ENCODE measurements at regions not wholly inside any gene's neighbourhood (a gene's known extent, or its start where the extent isn't known, plus 50 kb on each side); places are given as distances from the start of the nearest gene placed in this dataset.

- no peaks in the 10 kb centered on the region for H3K79me2 ChIP-seq (ENCODE audit: control insufficient read depth, insufficient read depth, low read length)
- FAIRE-seq: no peak
- DNase-seq (ENCODE audit: low read depth, low spot score): no peak
These were observed 783.8 kb downstream of the SORCS1 start for GRCh38 chr10:106380706-106381105.

GRCh38 chr10:106378251-106378650, 786.3 kb downstream of the SORCS1 start:
- H3K4me2 ChIP-seq (ENCODE audit: control insufficient read depth, extremely low read depth, insufficient read depth, low read depth, low read length): no peak overlapping the region
- H3K9me3 ChIP-seq (ENCODE audit: control insufficient read depth, low read depth, low read length): no peaks in the 10 kb centered on the region
- H3K4me1 ChIP-seq (ENCODE audit: control insufficient read depth, extremely low read depth, insufficient read depth, low read length): no peaks in the 10 kb centered on the region
- no peaks in the 10 kb centered on the region for H3K36me3 ChIP-seq (ENCODE audit: control insufficient read depth in 2 of 2, extremely low read depth in 1 of 2, insufficient read depth in 2 of 2, low read length in 2 of 2)
- no peaks in the 10 kb centered on the region for H3K27me3 ChIP-seq (ENCODE audit: control insufficient read depth, extremely low read depth, insufficient read depth, low read length)
- no peak overlapping the region for H3K27ac ChIP-seq (ENCODE audit: control insufficient read depth, insufficient read depth, low read length)
- no peak overlapping the region for H2AFZ ChIP-seq (ENCODE audit: control insufficient read depth, low read length)
- TF ChIP-seq EZH2 (IDR thresholded peaks at IDR 0.05; ENCODE audit: low read length): no peak
- no peak for TF ChIP-seq CTCF (optimal IDR thresholded peaks at IDR 0.05 in 1 of 3, IDR thresholded peaks at IDR 0.05 in 1 of 3, conservative IDR thresholded peaks at IDR 0.05 in 1 of 3; ENCODE audit: extremely low read depth in 1 of 3, insufficient read depth in 2 of 3, low read length in 3 of 3)
- no peaks in the 10 kb centered on the region for H3K79me2 ChIP-seq (ENCODE audit: control insufficient read depth, insufficient read depth, low read length)
- FAIRE-seq (no peak), DNase-seq (ENCODE audit: low read depth, low spot score) (no peak)
- H4K20me1 ChIP-seq (ENCODE audit: control insufficient read depth, extremely low read depth, insufficient read depth, low read length): no peaks in the 10 kb centered on the region
- no peak overlapping the region for H3K9ac ChIP-seq (ENCODE audit: control insufficient read depth, extremely low read depth, insufficient read depth, low read length)
- dilution Hi-C loops (cut with MboI; ENCODE audit: extremely low pct_ligation_motif_present, low sequenced_read_pairs): no loop called here
- no peak overlapping the region for H3K4me3 ChIP-seq (ENCODE audit: control insufficient read depth in 2 of 3, extremely low read depth in 1 of 3, insufficient read depth in 2 of 3, low read depth in 1 of 3, low read length in 3 of 3)
- H3K9me1 ChIP-seq (ENCODE audit: control insufficient read depth, extremely low read depth, insufficient read depth, low read length): no peaks in the 10 kb centered on the region

More at GRCh38 chr10:106380706-106381105, 783.8 kb downstream of the SORCS1 start:
- Histone ChIP-seq H2AFZ (ENCODE audit: control insufficient read depth, low read length) (no peak overlapping the region), H3K4me1 (ENCODE audit: control insufficient read depth, extremely low read depth, insufficient read depth, low read length) (no peaks in the 10 kb centered on the region), H4K20me1 (ENCODE audit: control insufficient read depth, extremely low read depth, insufficient read depth, low read length) (no peaks in the 10 kb centered on the region), H3K9ac (ENCODE audit: control insufficient read depth, extremely low read depth, insufficient read depth, low read length) (no peak overlapping the region), H3K9me1 (ENCODE audit: control insufficient read depth, extremely low read depth, insufficient read depth, low read length) (no peaks in the 10 kb centered on the region), H3K27ac (ENCODE audit: control insufficient read depth, insufficient read depth, low read length) (no peak overlapping the region), H3K9me3 (ENCODE audit: control insufficient read depth, low read depth, low read length) (no peaks in the 10 kb centered on the region), H3K4me2 (ENCODE audit: control insufficient read depth, extremely low read depth, insufficient read depth, low read depth, low read length) (no peak overlapping the region), H3K4me3 (ENCODE audit: control insufficient read depth in 2 of 3, extremely low read depth in 1 of 3, insufficient read depth in 2 of 3, low read depth in 1 of 3, low read length in 3 of 3) (no peak overlapping the region), H3K27me3 (ENCODE audit: control insufficient read depth, extremely low read depth, insufficient read depth, low read length) (no peaks in the 10 kb centered on the region), H3K36me3 (ENCODE audit: control insufficient read depth in 2 of 2, extremely low read depth in 1 of 2, insufficient read depth in 2 of 2, low read length in 2 of 2) (no peaks in the 10 kb centered on the region)
- dilution Hi-C loops (cut with MboI; ENCODE audit: extremely low pct_ligation_motif_present, low sequenced_read_pairs): no loop called here
- TF ChIP-seq CTCF (optimal IDR thresholded peaks at IDR 0.05 in 1 of 3, IDR thresholded peaks at IDR 0.05 in 1 of 3, conservative IDR thresholded peaks at IDR 0.05 in 1 of 3; ENCODE audit: extremely low read depth in 1 of 3, insufficient read depth in 2 of 3, low read length in 3 of 3): no peak
- TF ChIP-seq EZH2 (IDR thresholded peaks at IDR 0.05; ENCODE audit: low read length): no peak

Measured in keratinocyte (primary cell).